Panc1 (cell line): ENCODE measurements at regions not wholly inside any gene's neighbourhood (a gene's known extent, or its start where the extent isn't known, plus 50 kb on each side); places are given as distances from the start of the nearest gene placed in this dataset.

ENCODE experiments used
- ATAC-seq: fragments of 200-7000 bp; cut with Tn5 transposase; 2 replicates; pipeline ENCODE4 v1.9.1; 2020; ENCODE audit warnings: mild to moderate bottlenecking, moderate library complexity
- BruUV-seq: library from RNA; stranded (reverse); fragments of 400-500 nt; replicated peaks from 2 replicates; lab custom pipeline; 2021; lab: Mats Ljungman, UMichigan
- CTCF ChIA-PET: fragments of 300-600 bp; sonication (Branson Sonifier 250); formaldehyde crosslinking; loops from one replicate; lab custom pipeline; 2022; ENCODE audit warnings: antibody characterized with exemption; lab: Charles Lee
- POLR2A ChIA-PET: fragments of 300-600 bp; sonication (Branson Sonifier 250); formaldehyde crosslinking; loops from one replicate; lab custom pipeline; 2022; ENCODE audit warnings: antibody characterized with exemption; lab: Charles Lee
- DNase-seq: peaks from one replicate; pipeline ENCODE4 v3.0.0-alpha.2; 2010; ENCODE audit warnings: low read depth, low spot score
- H3K27ac ChIP-seq: 2 replicates; pipeline ENCODE4 v1.5.1; 2011; ENCODE audit warnings: mild to moderate bottlenecking, low read length, inconsistent platforms
- H3K27me3 ChIP-seq: fragments of 200-500 bp; sonication (Bioruptor generic); 2 replicates; pipeline ENCODE4 v1.6.0; 2014; ENCODE audit warnings: low read length, inconsistent platforms; ENCODE audit not compliant: control insufficient read depth, insufficient read depth
- H3K36me3 ChIP-seq: fragments of 200-500 bp; sonication (Bioruptor generic); 2 replicates; pipeline ENCODE4 v1.5.1; 2014; ENCODE audit warnings: inconsistent platforms, mild to moderate bottlenecking, low read length, moderate library complexity; ENCODE audit not compliant: control insufficient read depth, insufficient read depth
- H3K4me1 ChIP-seq: 2 replicates; pipeline ENCODE4 v1.5.1; 2011; ENCODE audit warnings: inconsistent platforms, mild to moderate bottlenecking, low read length, moderate library complexity; ENCODE audit not compliant: control insufficient read depth, insufficient read depth
- H3K4me3 ChIP-seq, 2 experiments: 2 replicates each; pipeline ENCODE4 v1.5.1; 2011 to 2012; ENCODE audit warnings: low read depth in 2 of 2, low read length in 2 of 2, mild to moderate bottlenecking in 2 of 2, inconsistent platforms in 1 of 2, moderate library complexity in 1 of 2
- H3K9me3 ChIP-seq: fragments of 200-500 bp; sonication (Bioruptor generic); 2 replicates; pipeline ENCODE4 v1.5.1; 2014; ENCODE audit warnings: low read depth, mild to moderate bottlenecking, inconsistent platforms, low read length, moderate library complexity; ENCODE audit not compliant: control insufficient read depth, insufficient read depth
- POLR2AphosphoS5 ChIP-seq: IDR thresholded peaks from 2 replicates; pipeline ENCODE4 v1.6.1; 2012; ENCODE audit warnings: mild to moderate bottlenecking, low read depth, low read length, moderate library complexity
- SIN3A ChIP-seq: IDR thresholded peaks from 2 replicates; pipeline ENCODE4 v1.6.1; 2012; ENCODE audit warnings: low read depth, mild to moderate bottlenecking, low read length, moderate library complexity, borderline replicate concordance; ENCODE audit not compliant: insufficient read depth
- TCF7L2 ChIP-seq: IDR thresholded peaks from 2 replicates; pipeline ENCODE4 v1.6.1; 2011; ENCODE audit warnings: mild to moderate bottlenecking, low read depth, low read length, inconsistent platforms
- in situ Hi-C: cut with HindIII; loops from 2 replicates; pipeline ENCODE4 v1.10.0; 2016; ENCODE audit warnings: low sequenced_read_pairs, low pct_unique_long_range_greater_than_20kb
- intact Hi-C: fragments of 100-400 bp; cut with micrococcal nuclease; formaldehyde crosslinking; loops from one replicate; pipeline ENCODE4 v1.10.0; 2022; ENCODE audit not compliant: unreplicated experiment
- TF ChIP-seq, protein P1 (sequence below), 2 experiments: IDR thresholded peaks; 2 replicates each; pipeline ENCODE4 v1.6.1; 2011 to 2012; ENCODE audit warnings: low read depth in 2 of 2, control low read depth in 1 of 2, low read length in 1 of 2, mild to moderate bottlenecking in 1 of 2, moderate library complexity in 1 of 2; ENCODE audit not compliant: insufficient read depth in 1 of 2
- TF ChIP-seq, protein P2 (sequence below): fragments of 450-650 bp; IDR thresholded peaks from 2 replicates; pipeline ENCODE4 v1.5.1; 2017; ENCODE audit warnings: mild to moderate bottlenecking

DNA sequence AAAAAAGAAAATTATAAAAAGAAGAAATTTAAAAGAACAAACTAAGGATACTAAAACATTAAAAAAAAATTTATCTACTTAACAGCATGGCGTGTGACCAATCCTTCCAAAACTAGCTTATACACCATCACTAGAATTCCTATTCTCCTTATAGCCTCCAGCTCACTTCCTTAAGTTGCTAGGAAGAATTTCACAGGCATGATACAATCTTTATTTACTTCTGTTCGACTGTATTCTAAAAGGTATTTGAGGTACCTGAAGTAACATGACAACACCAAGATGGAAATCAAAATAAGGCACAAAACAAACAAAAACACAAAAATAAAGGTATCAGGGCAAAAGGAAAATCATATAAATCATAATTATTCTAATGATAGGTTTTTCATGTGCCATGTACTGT lies 360.7 kb downstream of the FIGN start:
- in situ Hi-C loops: no loop called here
- BruUV-seq: no TSS peak
- intact Hi-C loops: no loop called here
- ChIA-PET CTCF (no interaction called here), POLR2A (no interaction called here)
- Histone ChIP-seq H3K27ac (no peak overlapping the region; the same call in 1 of the 2 replicates), H3K36me3 (no peaks in the 10 kb centered on the region), H3K9me3 (no peaks in the 10 kb centered on the region), H3K4me3 (no peak overlapping the region), H3K27me3 (no peaks in the 10 kb centered on the region), H3K4me1 (no peaks in the 10 kb centered on the region)
- ATAC-seq (no peak), DNase-seq (no peak)
- TF ChIP-seq POLR2AphosphoS5 (no peak), SIN3A (no peak), TCF7L2 (no peak)
- TF ChIP-seq, protein P1, sequence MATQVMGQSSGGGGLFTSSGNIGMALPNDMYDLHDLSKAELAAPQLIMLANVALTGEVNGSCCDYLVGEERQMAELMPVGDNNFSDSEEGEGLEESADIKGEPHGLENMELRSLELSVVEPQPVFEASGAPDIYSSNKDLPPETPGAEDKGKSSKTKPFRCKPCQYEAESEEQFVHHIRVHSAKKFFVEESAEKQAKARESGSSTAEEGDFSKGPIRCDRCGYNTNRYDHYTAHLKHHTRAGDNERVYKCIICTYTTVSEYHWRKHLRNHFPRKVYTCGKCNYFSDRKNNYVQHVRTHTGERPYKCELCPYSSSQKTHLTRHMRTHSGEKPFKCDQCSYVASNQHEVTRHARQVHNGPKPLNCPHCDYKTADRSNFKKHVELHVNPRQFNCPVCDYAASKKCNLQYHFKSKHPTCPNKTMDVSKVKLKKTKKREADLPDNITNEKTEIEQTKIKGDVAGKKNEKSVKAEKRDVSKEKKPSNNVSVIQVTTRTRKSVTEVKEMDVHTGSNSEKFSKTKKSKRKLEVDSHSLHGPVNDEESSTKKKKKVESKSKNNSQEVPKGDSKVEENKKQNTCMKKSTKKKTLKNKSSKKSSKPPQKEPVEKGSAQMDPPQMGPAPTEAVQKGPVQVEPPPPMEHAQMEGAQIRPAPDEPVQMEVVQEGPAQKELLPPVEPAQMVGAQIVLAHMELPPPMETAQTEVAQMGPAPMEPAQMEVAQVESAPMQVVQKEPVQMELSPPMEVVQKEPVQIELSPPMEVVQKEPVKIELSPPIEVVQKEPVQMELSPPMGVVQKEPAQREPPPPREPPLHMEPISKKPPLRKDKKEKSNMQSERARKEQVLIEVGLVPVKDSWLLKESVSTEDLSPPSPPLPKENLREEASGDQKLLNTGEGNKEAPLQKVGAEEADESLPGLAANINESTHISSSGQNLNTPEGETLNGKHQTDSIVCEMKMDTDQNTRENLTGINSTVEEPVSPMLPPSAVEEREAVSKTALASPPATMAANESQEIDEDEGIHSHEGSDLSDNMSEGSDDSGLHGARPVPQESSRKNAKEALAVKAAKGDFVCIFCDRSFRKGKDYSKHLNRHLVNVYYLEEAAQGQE (IDR thresholded peaks at IDR 0.05; ENCODE audit: insufficient read depth in 1 of 2, low read depth in 2 of 2, low read length in 1 of 2): no peak
- TF ChIP-seq, protein P2, sequence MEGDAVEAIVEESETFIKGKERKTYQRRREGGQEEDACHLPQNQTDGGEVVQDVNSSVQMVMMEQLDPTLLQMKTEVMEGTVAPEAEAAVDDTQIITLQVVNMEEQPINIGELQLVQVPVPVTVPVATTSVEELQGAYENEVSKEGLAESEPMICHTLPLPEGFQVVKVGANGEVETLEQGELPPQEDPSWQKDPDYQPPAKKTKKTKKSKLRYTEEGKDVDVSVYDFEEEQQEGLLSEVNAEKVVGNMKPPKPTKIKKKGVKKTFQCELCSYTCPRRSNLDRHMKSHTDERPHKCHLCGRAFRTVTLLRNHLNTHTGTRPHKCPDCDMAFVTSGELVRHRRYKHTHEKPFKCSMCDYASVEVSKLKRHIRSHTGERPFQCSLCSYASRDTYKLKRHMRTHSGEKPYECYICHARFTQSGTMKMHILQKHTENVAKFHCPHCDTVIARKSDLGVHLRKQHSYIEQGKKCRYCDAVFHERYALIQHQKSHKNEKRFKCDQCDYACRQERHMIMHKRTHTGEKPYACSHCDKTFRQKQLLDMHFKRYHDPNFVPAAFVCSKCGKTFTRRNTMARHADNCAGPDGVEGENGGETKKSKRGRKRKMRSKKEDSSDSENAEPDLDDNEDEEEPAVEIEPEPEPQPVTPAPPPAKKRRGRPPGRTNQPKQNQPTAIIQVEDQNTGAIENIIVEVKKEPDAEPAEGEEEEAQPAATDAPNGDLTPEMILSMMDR: no peak

DNA sequence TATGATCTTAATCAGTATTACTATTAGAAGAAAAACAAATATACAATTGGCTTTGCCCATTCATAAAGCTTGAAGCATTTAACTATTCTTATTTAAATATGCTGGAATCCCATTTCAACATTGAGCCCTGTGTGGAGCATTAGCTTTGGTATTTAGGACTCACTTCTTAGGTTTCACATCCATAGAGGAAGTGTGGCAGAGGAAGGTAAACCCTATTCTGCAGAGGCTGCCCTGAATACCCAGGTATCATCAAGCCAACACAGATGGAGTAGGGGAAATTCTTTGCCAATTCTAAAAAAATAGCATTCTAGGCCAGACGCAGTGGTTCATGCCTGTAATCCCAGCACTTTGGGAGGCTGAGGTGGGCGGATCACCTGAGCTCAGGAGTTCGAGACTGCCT lies 361.5 kb downstream of the FIGN start:
- no peak for DNase-seq
- intact Hi-C loops: no loop called here
- H3K27ac ChIP-seq: no peak overlapping the region
- in situ Hi-C loops: no loop called here
- CTCF ChIA-PET: no interaction called here
- no peaks in the 10 kb centered on the region for H3K36me3 ChIP-seq
- no peaks in the 10 kb centered on the region for H3K27me3 ChIP-seq
- H3K9me3 ChIP-seq: no peaks in the 10 kb centered on the region
- no peaks in the 10 kb centered on the region for H3K4me1 ChIP-seq
- ATAC-seq: no peak
- TF ChIP-seq, protein P1 (IDR thresholded peaks at IDR 0.05; ENCODE audit: insufficient read depth in 1 of 2, low read depth in 2 of 2, low read length in 1 of 2): no peak
- TF ChIP-seq, protein P2: no peak
- no peak for TF ChIP-seq POLR2AphosphoS5
- TF ChIP-seq TCF7L2: no peak
- TF ChIP-seq SIN3A: no peak
- POLR2A ChIA-PET: interaction anchor here (0.7 kb wide), 1 partner anchor 26 kb away, joined by 5 read pairs; no protein-coding TSS in a partner anchor
- BruUV-seq: no TSS peak
- H3K4me3 ChIP-seq: no peak overlapping the region
